DOHH2 (cell line): ENCODE measurements at regions not wholly inside any gene's neighbourhood (a gene's known extent, or its start where the extent isn't known, plus 50 kb on each side); places are given as distances from the start of the nearest gene placed in this dataset.

Experiments
- H3F3A ChIP-seq: fragments of 200-600 bp; sonication (generic), shearing (Covaris generic); 2 replicates; pipeline ENCODE4 v1.6.0; 2016; ENCODE audit warnings: antibody characterized with exemption, mild to moderate bottlenecking; ENCODE audit not compliant: control insufficient read depth, insufficient read depth
- H3K27ac ChIP-seq: fragments of 200-600 bp; sonication (generic); 2 replicates; pipeline ENCODE4 v1.5.1; 2014; ENCODE audit warnings: low read depth, mild to moderate bottlenecking, low read length, moderate library complexity
- H3K27me3 ChIP-seq: fragments of 200-600 bp; sonication (generic); 2 replicates; pipeline ENCODE4 v1.6.1; 2014; ENCODE audit warnings: mild to moderate bottlenecking, low read length, mixed read lengths; ENCODE audit not compliant: control insufficient read depth
- H3K36me3 ChIP-seq: fragments of 200-600 bp; sonication (generic); 2 replicates; pipeline ENCODE4 v1.6.1; 2014; ENCODE audit warnings: mild to moderate bottlenecking, low read length, moderate library complexity, mixed read lengths; ENCODE audit not compliant: control insufficient read depth
- H3K4me1 ChIP-seq: fragments of 200-600 bp; sonication (generic); 2 replicates; pipeline ENCODE4 v1.6.1; 2014; ENCODE audit warnings: mild to moderate bottlenecking, low read length, mixed read lengths; ENCODE audit not compliant: control insufficient read depth
- H3K4me2 ChIP-seq: fragments of 200-600 bp; sonication (generic); 2 replicates; pipeline ENCODE4 v1.6.0; 2014; ENCODE audit warnings: mild to moderate bottlenecking, low read length, moderate library complexity
- H3K4me3 ChIP-seq: fragments of 200-600 bp; sonication (generic); 2 replicates; pipeline ENCODE4 v1.5.1; 2014; ENCODE audit warnings: mild to moderate bottlenecking, low read length, mixed read lengths
- H3K79me2 ChIP-seq: fragments of 200-600 bp; sonication (generic); 2 replicates; pipeline ENCODE4 v1.6.1; 2014; ENCODE audit warnings: mild to moderate bottlenecking, low read length, mixed read lengths; ENCODE audit not compliant: control insufficient read depth
- H3K9me2 ChIP-seq: fragments of 200-600 bp; sonication (generic); replicated peaks from 2 replicates; pipeline ENCODE4 v1.6.1; 2014; ENCODE audit warnings: mild to moderate bottlenecking, low read length, mixed read lengths; ENCODE audit not compliant: control insufficient read depth
- H3K9me3 ChIP-seq: fragments of 200-600 bp; sonication (generic); 2 replicates; pipeline ENCODE4 v1.6.1; 2014; ENCODE audit warnings: antibody characterized with exemption, low read length, mixed read lengths; ENCODE audit not compliant: control insufficient read depth, insufficient read depth
- H4K20me1 ChIP-seq: fragments of 200-600 bp; sonication (generic); 2 replicates; pipeline ENCODE4 v1.6.0; 2014; ENCODE audit warnings: low read depth, mild to moderate bottlenecking, antibody characterized with exemption, low read length, moderate library complexity; ENCODE audit not compliant: control insufficient read depth, insufficient read depth
- CTCF ChIP-seq: fragments of 200-600 bp; sonication (generic); IDR thresholded peaks from one replicate; pipeline ENCODE4 v1.5.1; 2014; ENCODE audit warnings: antibody characterized with exemption, mild to moderate bottlenecking, low read depth, low read length; ENCODE audit not compliant: poor library complexity, severe bottlenecking
- EZH2phosphoT487 ChIP-seq: fragments of 200-600 bp; sonication (generic); IDR thresholded peaks from 2 replicates; pipeline ENCODE4 v1.6.1; 2017; ENCODE audit warnings: borderline replicate concordance, mild to moderate bottlenecking, antibody characterized with exemption, low read length, moderate library complexity, mixed read lengths

DNA sequence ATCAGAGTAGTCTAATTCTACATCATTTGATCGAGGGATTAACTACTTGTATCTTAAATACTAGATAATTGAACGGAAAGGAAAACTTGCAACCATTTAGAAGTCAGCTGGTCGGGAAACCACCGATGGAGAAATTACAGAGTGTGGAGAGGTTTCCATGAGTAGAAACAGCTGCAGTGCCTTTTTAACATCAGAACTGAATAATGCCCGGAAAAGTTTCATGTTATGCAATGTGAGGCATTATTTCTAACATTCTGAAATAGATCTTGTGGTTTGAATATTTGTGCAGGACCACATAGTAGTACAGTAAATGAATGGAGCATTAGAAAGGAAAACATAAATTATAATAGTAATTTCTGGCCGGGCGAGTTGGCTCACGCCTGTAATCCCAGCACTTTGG, 88.1 kb upstream of the RNF180 start:
- Histone ChIP-seq H3K79me2 (no peaks in the 10 kb centered on the region), H3K4me1 (no peaks in the 10 kb centered on the region), H3K9me3 (no peaks in the 10 kb centered on the region), H3K36me3 (no peaks in the 10 kb centered on the region), H3K4me3 (no peak overlapping the region), H4K20me1 (no peaks in the 10 kb centered on the region), H3K27ac (no peak overlapping the region), H3K4me2 (no peak overlapping the region), H3K27me3 (no peaks in the 10 kb centered on the region), H3F3A (no peaks in the 10 kb centered on the region), H3K9me2 (no peaks in the 10 kb centered on the region)
- TF ChIP-seq EZH2phosphoT487: no peak
- TF ChIP-seq CTCF: no peak

GRCh38 chr5:64074533-64074932, 91.1 kb upstream of the RNF180 start:
- Histone ChIP-seq H4K20me1 (no peaks in the 10 kb centered on the region), H3K79me2 (no peaks in the 10 kb centered on the region), H3K9me3 (no peaks in the 10 kb centered on the region), H3K4me3 (no peak overlapping the region), H3K27ac (no peak overlapping the region), H3K27me3 (no peaks in the 10 kb centered on the region), H3K4me2 (no peak overlapping the region), H3F3A (no peaks in the 10 kb centered on the region), H3K4me1 (no peaks in the 10 kb centered on the region), H3K36me3 (no peaks in the 10 kb centered on the region), H3K9me2 (no peaks in the 10 kb centered on the region)
- no peak for TF ChIP-seq EZH2phosphoT487
- TF ChIP-seq CTCF: peak; percentile 55

- no peak overlapping the region for H3K27ac ChIP-seq
- H3K4me1 ChIP-seq: no peaks in the 10 kb centered on the region
- TF ChIP-seq EZH2phosphoT487 (no peak), CTCF (no peak)
- H3F3A ChIP-seq: no peaks in the 10 kb centered on the region
- no peak overlapping the region for H3K4me2 ChIP-seq
- no peaks in the 10 kb centered on the region for H3K27me3 ChIP-seq
- H3K4me3 ChIP-seq: no peak overlapping the region
- H3K79me2 ChIP-seq: no peaks in the 10 kb centered on the region
- H3K36me3 ChIP-seq: no peaks in the 10 kb centered on the region
- H3K9me3 ChIP-seq: no peaks in the 10 kb centered on the region
- H4K20me1 ChIP-seq: no peaks in the 10 kb centered on the region
- H3K9me2 ChIP-seq: no peaks in the 10 kb centered on the region
These were observed 96.2 kb upstream of the RNF180 start for GRCh38 chr5:64069486-64069885.

GRCh38 chr5:64050296-64050695, 88.1 kb upstream of the HTR1A start:
- no peaks in the 10 kb centered on the region for H3K79me2 ChIP-seq
- no peaks in the 10 kb centered on the region for H3K27me3 ChIP-seq
- no peak overlapping the region for H3K4me2 ChIP-seq
- no peak overlapping the region for H3K4me3 ChIP-seq
- TF ChIP-seq EZH2phosphoT487: no peak
- TF ChIP-seq CTCF: no peak
- H3K36me3 ChIP-seq: no peaks in the 10 kb centered on the region
- H3K9me3 ChIP-seq: no peaks in the 10 kb centered on the region
- H3K27ac ChIP-seq: no peak overlapping the region
- H3F3A ChIP-seq: no peaks in the 10 kb centered on the region
- no peaks in the 10 kb centered on the region for H4K20me1 ChIP-seq
- no peaks in the 10 kb centered on the region for H3K9me2 ChIP-seq
- H3K4me1 ChIP-seq: no peaks in the 10 kb centered on the region
